ENCODE measurements at regions not wholly inside any gene's neighbourhood (a gene's known extent, or its start where the extent isn't known, plus 50 kb on each side); places are given as distances from the start of the nearest gene placed in this dataset.

DNA sequence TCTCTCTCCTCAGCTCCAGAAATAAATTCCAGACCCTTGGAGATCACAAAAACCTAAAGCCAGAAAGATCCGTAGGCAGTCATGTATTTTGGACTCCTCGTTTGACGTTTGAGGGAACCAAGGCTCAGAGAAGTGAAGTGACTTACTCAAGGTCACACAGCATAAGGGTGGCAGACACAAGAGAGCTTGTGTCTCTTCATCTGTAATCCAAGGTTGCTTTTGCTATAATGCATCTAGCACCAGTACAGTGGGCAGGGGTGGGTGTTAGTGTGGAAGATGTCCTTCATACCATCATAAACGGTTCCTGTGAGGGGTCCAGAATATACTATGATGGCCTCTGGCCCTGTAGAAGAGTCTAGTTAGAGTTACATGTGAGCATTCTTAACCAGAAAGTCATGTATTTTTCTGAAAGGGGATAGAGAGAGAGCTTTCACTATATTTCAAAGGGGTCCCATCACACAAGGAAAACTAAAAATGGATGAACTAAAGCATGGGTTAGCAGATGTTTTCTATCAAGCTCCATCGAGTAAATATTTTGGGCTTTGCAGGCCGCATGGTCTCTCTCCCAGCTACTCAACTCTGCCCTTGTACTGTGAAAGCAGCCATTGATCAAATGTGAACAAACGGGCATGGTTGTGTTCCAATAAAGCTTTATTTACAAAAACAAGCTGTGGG lies 144.9 kb downstream of the TOMM20 start:
- no peak overlapping the region for H3K9ac ChIP-seq (ENCODE audit: low read length)
- no peaks in the 10 kb centered on the region for H3K9me3 ChIP-seq (ENCODE audit: low read length)
- H3K9me2 ChIP-seq (ENCODE audit: insufficient read depth, low read length): no peaks in the 10 kb centered on the region
- no peak for TF ChIP-seq TAF1 (IDR thresholded peaks at IDR 0.05; ENCODE audit: low read depth)
- no peak for TF ChIP-seq MXI1 (conservative IDR thresholded peaks at IDR 0.05; ENCODE audit: poor library complexity, severe bottlenecking)
- no peak for TF ChIP-seq EZH2 (IDR thresholded peaks at IDR 0.05; ENCODE audit: borderline replicate concordance, insufficient read depth, low read length, poor library complexity, severe bottlenecking)
- no peak for TF ChIP-seq RAD21 (conservative IDR thresholded peaks at IDR 0.05)
- TF ChIP-seq, protein P1, sequence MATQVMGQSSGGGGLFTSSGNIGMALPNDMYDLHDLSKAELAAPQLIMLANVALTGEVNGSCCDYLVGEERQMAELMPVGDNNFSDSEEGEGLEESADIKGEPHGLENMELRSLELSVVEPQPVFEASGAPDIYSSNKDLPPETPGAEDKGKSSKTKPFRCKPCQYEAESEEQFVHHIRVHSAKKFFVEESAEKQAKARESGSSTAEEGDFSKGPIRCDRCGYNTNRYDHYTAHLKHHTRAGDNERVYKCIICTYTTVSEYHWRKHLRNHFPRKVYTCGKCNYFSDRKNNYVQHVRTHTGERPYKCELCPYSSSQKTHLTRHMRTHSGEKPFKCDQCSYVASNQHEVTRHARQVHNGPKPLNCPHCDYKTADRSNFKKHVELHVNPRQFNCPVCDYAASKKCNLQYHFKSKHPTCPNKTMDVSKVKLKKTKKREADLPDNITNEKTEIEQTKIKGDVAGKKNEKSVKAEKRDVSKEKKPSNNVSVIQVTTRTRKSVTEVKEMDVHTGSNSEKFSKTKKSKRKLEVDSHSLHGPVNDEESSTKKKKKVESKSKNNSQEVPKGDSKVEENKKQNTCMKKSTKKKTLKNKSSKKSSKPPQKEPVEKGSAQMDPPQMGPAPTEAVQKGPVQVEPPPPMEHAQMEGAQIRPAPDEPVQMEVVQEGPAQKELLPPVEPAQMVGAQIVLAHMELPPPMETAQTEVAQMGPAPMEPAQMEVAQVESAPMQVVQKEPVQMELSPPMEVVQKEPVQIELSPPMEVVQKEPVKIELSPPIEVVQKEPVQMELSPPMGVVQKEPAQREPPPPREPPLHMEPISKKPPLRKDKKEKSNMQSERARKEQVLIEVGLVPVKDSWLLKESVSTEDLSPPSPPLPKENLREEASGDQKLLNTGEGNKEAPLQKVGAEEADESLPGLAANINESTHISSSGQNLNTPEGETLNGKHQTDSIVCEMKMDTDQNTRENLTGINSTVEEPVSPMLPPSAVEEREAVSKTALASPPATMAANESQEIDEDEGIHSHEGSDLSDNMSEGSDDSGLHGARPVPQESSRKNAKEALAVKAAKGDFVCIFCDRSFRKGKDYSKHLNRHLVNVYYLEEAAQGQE (IDR thresholded peaks at IDR 0.05; ENCODE audit: borderline replicate concordance): no peak
- no peak for TF ChIP-seq EP300 (conservative IDR thresholded peaks at IDR 0.05; ENCODE audit: poor library complexity, severe bottlenecking)
- no peak for TF ChIP-seq POLR2AphosphoS5 (IDR thresholded peaks at IDR 0.05)
- no peak for TF ChIP-seq SMC3 (conservative IDR thresholded peaks at IDR 0.05; ENCODE audit: poor library complexity)
- TF ChIP-seq, protein P2, sequence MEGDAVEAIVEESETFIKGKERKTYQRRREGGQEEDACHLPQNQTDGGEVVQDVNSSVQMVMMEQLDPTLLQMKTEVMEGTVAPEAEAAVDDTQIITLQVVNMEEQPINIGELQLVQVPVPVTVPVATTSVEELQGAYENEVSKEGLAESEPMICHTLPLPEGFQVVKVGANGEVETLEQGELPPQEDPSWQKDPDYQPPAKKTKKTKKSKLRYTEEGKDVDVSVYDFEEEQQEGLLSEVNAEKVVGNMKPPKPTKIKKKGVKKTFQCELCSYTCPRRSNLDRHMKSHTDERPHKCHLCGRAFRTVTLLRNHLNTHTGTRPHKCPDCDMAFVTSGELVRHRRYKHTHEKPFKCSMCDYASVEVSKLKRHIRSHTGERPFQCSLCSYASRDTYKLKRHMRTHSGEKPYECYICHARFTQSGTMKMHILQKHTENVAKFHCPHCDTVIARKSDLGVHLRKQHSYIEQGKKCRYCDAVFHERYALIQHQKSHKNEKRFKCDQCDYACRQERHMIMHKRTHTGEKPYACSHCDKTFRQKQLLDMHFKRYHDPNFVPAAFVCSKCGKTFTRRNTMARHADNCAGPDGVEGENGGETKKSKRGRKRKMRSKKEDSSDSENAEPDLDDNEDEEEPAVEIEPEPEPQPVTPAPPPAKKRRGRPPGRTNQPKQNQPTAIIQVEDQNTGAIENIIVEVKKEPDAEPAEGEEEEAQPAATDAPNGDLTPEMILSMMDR (IDR thresholded peaks at IDR 0.05; ENCODE audit: poor library complexity, severe bottlenecking): no peak
- no peak overlapping the region for H3K27ac ChIP-seq (ENCODE audit: low read length)
- no peaks in the 10 kb centered on the region for H3K36me3 ChIP-seq (ENCODE audit: insufficient read depth, low read length)
- H3K79me2 ChIP-seq (replicated peaks; ENCODE audit: insufficient read depth, low read length): no peaks in the 10 kb centered on the region
- H4K20me1 ChIP-seq (ENCODE audit: insufficient read depth): no peaks in the 10 kb centered on the region
- H3F3A ChIP-seq (ENCODE audit: insufficient read depth, low read length, poor library complexity, severe bottlenecking): no peaks in the 10 kb centered on the region
- no peak overlapping the region for H3K4me3 ChIP-seq (ENCODE audit: low read length)
- no peak overlapping the region for H2AFZ ChIP-seq (ENCODE audit: low read depth, low read length)
- no peaks in the 10 kb centered on the region for H3K27me3 ChIP-seq (ENCODE audit: insufficient read depth, low read depth, low read length)
- H3K4me2 ChIP-seq (ENCODE audit: low read length): no peak overlapping the region

DNA sequence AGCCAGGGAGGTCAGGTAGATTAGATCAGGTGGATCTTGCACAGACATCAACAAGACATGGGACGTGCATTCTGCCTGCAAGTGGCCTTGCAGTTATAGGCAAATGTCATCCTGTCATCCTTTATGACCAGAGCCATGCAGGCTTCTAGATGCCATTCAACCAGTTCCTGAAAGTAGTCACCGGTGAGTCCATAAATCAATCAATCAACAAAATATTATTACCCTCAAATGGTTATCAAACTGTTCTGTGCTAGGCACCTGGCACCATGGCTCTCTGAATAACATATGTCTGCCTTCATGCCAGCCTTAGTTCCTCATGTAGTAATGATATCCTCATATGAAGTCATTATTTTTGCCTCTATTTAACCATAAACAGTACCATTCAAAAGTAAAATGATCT lies 146.9 kb downstream of the TOMM20 start:
- H3K9me2 ChIP-seq (ENCODE audit: insufficient read depth, low read length): no peaks in the 10 kb centered on the region
- no peaks in the 10 kb centered on the region for H3K36me3 ChIP-seq (ENCODE audit: insufficient read depth, low read length)
- H3K27ac ChIP-seq (ENCODE audit: low read length): no peak overlapping the region

More for the DNA sequence above, 146.9 kb downstream of the TOMM20 start:
- Histone ChIP-seq H3K9ac (ENCODE audit: low read length) (no peak overlapping the region), H3K4me2 (ENCODE audit: low read length) (no peak overlapping the region), H3K4me3 (ENCODE audit: low read length) (no peak overlapping the region), H3K27me3 (ENCODE audit: insufficient read depth, low read depth, low read length) (no peaks in the 10 kb centered on the region), H3K79me2 (replicated peaks; ENCODE audit: insufficient read depth, low read length) (no peaks in the 10 kb centered on the region), H4K20me1 (ENCODE audit: insufficient read depth) (no peaks in the 10 kb centered on the region), H3K9me3 (ENCODE audit: low read length) (no peaks in the 10 kb centered on the region), H2AFZ (ENCODE audit: low read depth, low read length) (no peak overlapping the region), H3F3A (ENCODE audit: insufficient read depth, low read length, poor library complexity, severe bottlenecking) (no peaks in the 10 kb centered on the region)
- TF ChIP-seq SMC3 (conservative IDR thresholded peaks at IDR 0.05; ENCODE audit: poor library complexity) (no peak), MXI1 (conservative IDR thresholded peaks at IDR 0.05; ENCODE audit: poor library complexity, severe bottlenecking) (no peak), RAD21 (conservative IDR thresholded peaks at IDR 0.05) (no peak), EZH2 (IDR thresholded peaks at IDR 0.05; ENCODE audit: borderline replicate concordance, insufficient read depth, low read length, poor library complexity, severe bottlenecking) (no peak), EP300 (conservative IDR thresholded peaks at IDR 0.05; ENCODE audit: poor library complexity, severe bottlenecking) (no peak), POLR2AphosphoS5 (IDR thresholded peaks at IDR 0.05) (no peak)
- TF ChIP-seq, protein P1 (IDR thresholded peaks at IDR 0.05; ENCODE audit: borderline replicate concordance): no peak

All from neural cell (in vitro differentiated cells).